Stimulated activated naive CD8-positive, alpha-beta T cell treated with anti-CD3 and anti-CD28 coated beads, Interleukin-15, Interleukin-2, amounts not matched to agents 100 U/mL and 50 U/mL, for 24 hours (primary cell): ENCODE measurements at regions not wholly inside any gene's neighbourhood (a gene's known extent, or its start where the extent isn't known, plus 50 kb on each side); places are given as distances from the start of the nearest gene placed in this dataset.

Experiments
- ATAC-seq: fragments of 150-1000 bp; cut with Tn5 transposase; one replicate; pipeline ENCODE4 v1.10.0; 2021
- DNase-seq: peaks from one replicate; pipeline ENCODE4 v3.0.0; 2021

GRCh38 chr4:18082236-18082635 is 60.7 kb upstream of the LCORL start:
- ATAC-seq (no peak), DNase-seq (no peak)

GRCh38 chr4:18081708-18082107 is 60.2 kb upstream of the LCORL start:
- DNase-seq (no peak), ATAC-seq (no peak)

GRCh38 chr4:18077808-18078207 is 56.3 kb upstream of the LCORL start:
- DNase-seq (no peak), ATAC-seq (no peak)

GRCh38 chr4:18075823-18076433 is 54.4 kb upstream of the LCORL start:
- ATAC-seq (no peak), DNase-seq (peak; percentile 18)

- ATAC-seq (no peak), DNase-seq (no peak)
These were observed 50.3 kb upstream of the LCORL start for GRCh38 chr4:18071894-18072293.
